Adrenal gland (tissue), 9 donors: ENCODE measurements at regions not wholly inside any gene's neighbourhood (a gene's known extent, or its start where the extent isn't known, plus 50 kb on each side); places are given as distances from the start of the nearest gene placed in this dataset.

ENCODE experiments used
- DNase-seq, 7 donors: peaks; one replicate each; pipeline ENCODE4 v3.0.0-alpha.2; 2019 to 2020
- H3K27ac ChIP-seq, 5 donors: fragments of 200-600 bp; sonication (generic) in 4 of 5; 1 replicate in 3 of 5; 2 replicates in 2 of 5; pipeline versions ENCODE4 v1.5.1 to v1.8.0; 2016 to 2020; ENCODE audit warnings: mild to moderate bottlenecking in 1 of 5
- H3K27me3 ChIP-seq: fragments of 200-600 bp; 2 replicates; pipeline ENCODE4 v1.8.0; 2021
- H3K36me3 ChIP-seq, 2 donors: fragments of 200-600 bp; replicated peaks in 1 of 2; 1 replicate in 1 of 2; 2 replicates in 1 of 2; pipeline versions ENCODE4 v1.5.1 to v1.8.0; 2018 to 2022
- H3K4me1 ChIP-seq, 2 donors: fragments of 200-600 bp; replicated peaks in 1 of 2; 1 replicate in 1 of 2; 2 replicates in 1 of 2; pipeline versions ENCODE4 v1.5.1 to v1.8.0; 2018 to 2021
- H3K4me3 ChIP-seq, 4 donors: fragments of 200-600 bp; sonication (generic) in 3 of 4; one replicate each; pipeline ENCODE4 v1.5.1; 2016 to 2018
- H3K9me3 ChIP-seq, 3 donors: fragments of 200-600 bp; sonication (generic) in 1 of 3; replicated peaks in 1 of 3; 1 replicate in 2 of 3; 2 replicates in 1 of 3; pipeline versions ENCODE4 v1.5.1 to v1.8.0; 2016 to 2021
- POLR2A ChIP-seq, 2 donors: fragments of 450-650 bp; IDR thresholded peaks; one replicate each; pipeline ENCODE4 v1.6.1; 2017; ENCODE audit warnings: antibody characterized with exemption in 2 of 2, mild to moderate bottlenecking in 2 of 2, moderate library complexity in 1 of 2
- WGBS, 4 donors: extraction: QIAGEN DNeasy Blood & Tissue Kit in 2 of 4; methylation state at CpG; one replicate each; pipeline versions ENCODE4 v1.1.5 to v1.1.7; 2013 to 2017; 5-methylcytosine and 5-hydroxymethylcytosine counted together
- intact Hi-C, 2 donors: fragments of 100-400 bp; cut with DNase I; formaldehyde crosslinking; loops; one replicate each; pipeline versions ENCODE4 v1.14.1 to v1.15.0; 2022 to 2023
- TF ChIP-seq, protein P1 (sequence below), 6 experiments: fragments of 450-650 bp in 4 of 6; fragments of 200-600 bp in 2 of 6; sonication (generic) in 1 of 6; IDR thresholded peaks; 1 replicate in 5 of 6; 2 replicates in 1 of 6; pipeline versions ENCODE4 v1.5.1 to v1.8.0; 2016 to 2021; ENCODE audit warnings: antibody characterized with exemption in 6 of 6, mild to moderate bottlenecking in 2 of 6, moderate library complexity in 1 of 6
- donor health status: healthy with polysubstance abuse.
- donor health status: Bipolar disorder and iron deficiency.
- donor health status: DM: yes; HTN: yes; CAD: no.
- donor health status: DM: no; HTN: no; CAD: no.
- donor health status: DM: no; HTN: no; CAD: no.

DNA sequence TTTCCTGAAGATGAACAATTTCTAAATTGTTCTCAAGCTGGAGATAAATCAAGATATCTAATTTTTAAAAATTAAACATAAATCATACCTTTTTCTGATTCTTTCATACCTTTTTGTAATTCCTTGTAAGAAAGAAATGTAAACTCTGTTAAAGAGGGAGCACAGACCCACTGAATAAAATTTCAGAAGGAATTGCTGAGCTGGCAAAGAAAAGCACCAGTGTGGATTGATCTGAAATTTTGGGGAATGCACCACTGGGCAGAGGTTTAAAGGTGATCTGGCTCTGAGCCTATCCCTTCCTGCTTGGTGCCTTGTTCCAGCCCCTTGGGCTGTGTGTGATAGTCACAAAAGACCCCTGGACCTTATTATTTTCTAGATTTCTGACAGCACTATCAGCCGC lies 118.3 kb upstream of the THSD7B start:
- TF ChIP-seq, protein P1, sequence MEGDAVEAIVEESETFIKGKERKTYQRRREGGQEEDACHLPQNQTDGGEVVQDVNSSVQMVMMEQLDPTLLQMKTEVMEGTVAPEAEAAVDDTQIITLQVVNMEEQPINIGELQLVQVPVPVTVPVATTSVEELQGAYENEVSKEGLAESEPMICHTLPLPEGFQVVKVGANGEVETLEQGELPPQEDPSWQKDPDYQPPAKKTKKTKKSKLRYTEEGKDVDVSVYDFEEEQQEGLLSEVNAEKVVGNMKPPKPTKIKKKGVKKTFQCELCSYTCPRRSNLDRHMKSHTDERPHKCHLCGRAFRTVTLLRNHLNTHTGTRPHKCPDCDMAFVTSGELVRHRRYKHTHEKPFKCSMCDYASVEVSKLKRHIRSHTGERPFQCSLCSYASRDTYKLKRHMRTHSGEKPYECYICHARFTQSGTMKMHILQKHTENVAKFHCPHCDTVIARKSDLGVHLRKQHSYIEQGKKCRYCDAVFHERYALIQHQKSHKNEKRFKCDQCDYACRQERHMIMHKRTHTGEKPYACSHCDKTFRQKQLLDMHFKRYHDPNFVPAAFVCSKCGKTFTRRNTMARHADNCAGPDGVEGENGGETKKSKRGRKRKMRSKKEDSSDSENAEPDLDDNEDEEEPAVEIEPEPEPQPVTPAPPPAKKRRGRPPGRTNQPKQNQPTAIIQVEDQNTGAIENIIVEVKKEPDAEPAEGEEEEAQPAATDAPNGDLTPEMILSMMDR (IDR thresholded peaks at IDR 0.05): no peak
- Histone ChIP-seq H3K4me3 (no peak overlapping the region), H3K27ac (no peak overlapping the region), H3K4me1 (no peaks in the 10 kb centered on the region), H3K36me3 (no peaks in the 10 kb centered on the region), H3K27me3 (no peaks in the 10 kb centered on the region), H3K9me3 (no peaks in the 10 kb centered on the region)
- no peak for DNase-seq
- 53 to 93% (median 77%) methylated on average over 1 of the region's 1 CpG for WGBS, 4 donors
- intact Hi-C loops: no loop called here

DNA sequence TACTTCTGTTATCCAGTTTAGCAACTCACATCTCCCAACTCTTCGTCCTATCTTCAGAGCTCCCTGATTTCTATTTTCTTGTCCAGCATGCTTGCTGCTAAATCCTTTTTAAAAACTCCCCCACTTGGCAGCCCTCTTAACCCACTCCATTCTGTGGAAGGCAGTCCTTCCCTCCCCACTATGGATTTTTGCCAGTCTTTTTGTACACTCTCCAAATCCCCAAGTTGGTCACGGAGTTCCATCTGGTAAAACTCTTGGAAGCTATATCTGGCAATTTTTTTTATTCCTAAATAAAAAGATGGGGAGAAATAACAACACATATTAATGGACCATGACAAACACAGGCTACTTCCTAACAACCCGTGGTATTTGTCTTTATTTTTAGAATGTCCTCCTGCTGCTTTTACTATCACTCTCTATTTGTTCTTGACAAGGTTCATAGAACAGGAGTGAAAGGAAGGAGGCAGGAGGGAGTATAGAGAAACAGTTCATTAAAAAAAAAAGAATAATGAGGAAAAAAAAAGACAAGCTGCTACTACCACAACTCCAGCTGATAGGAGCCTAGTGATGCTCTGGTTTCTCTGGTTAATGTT lies 120.0 kb upstream of the THSD7B start:
- no peaks in the 10 kb centered on the region for H3K4me1 ChIP-seq
- intact Hi-C loops: no loop called here
- H3K36me3 ChIP-seq: no peaks in the 10 kb centered on the region
- no peak overlapping the region for H3K4me3 ChIP-seq
- no peaks in the 10 kb centered on the region for H3K9me3 ChIP-seq
- 46 to 63% (median 56%) methylated on average over 3 of the region's 3 CpGs for WGBS, 4 donors
- no peak overlapping the region for H3K27ac ChIP-seq
- no peak for DNase-seq
- no peaks in the 10 kb centered on the region for H3K27me3 ChIP-seq
- TF ChIP-seq, protein P1 (IDR thresholded peaks at IDR 0.05): no peak
- no peak for TF ChIP-seq POLR2A (IDR thresholded peaks at IDR 0.05)

DNA sequence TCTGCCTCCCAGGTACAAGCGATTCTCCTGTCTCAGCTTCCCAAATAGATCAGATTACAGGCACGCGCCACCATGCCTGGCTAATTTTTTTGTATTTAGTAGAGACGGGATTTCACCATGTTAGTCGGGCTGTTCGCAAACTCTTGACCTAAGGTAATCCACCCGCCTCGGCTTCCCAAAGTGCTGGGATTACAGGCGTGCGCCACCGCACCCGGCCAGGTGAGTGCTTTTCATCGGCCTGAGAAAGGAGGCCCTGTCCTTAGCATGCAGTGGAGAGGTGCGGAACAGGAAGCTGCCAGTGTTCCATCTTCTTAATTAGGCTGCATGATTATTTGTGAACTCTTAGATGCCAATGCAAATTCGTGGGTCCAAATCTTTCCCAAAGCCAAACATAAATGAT lies 125.7 kb upstream of the THSD7B start:
- no peak overlapping the region for H3K27ac ChIP-seq
- intact Hi-C loops: no loop called here
- 81 to 92% (median 87%) methylated on average over 15 of the region's 15 CpGs for WGBS, 4 donors
- TF ChIP-seq, protein P1 (IDR thresholded peaks at IDR 0.05): no peak
- TF ChIP-seq POLR2A (IDR thresholded peaks at IDR 0.05): no peak
- no peaks in the 10 kb centered on the region for H3K36me3 ChIP-seq
- no peaks in the 10 kb centered on the region for H3K27me3 ChIP-seq
- H3K4me1 ChIP-seq: no peaks in the 10 kb centered on the region
- H3K4me3 ChIP-seq: no peak overlapping the region
- H3K9me3 ChIP-seq: no peaks in the 10 kb centered on the region
- DNase-seq: no peak

DNA sequence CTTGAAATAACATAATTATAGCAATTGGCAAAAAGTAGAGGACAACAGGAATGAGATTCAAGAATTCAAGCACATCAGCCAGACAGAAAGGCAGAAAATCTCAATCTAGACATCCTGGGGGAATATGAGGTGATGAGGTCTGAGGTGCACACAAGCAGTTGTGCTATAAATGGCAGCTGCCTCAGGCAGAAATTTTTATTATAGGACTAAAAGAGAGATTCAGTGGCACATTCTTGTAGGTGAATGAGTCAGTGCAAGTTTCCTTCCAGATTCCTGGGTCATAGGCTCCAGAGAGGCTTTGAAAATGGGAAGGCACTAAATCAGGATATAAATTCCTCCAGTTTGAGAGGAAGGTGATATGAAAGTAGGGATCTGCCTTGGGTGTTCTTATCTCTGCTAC lies 127.2 kb upstream of the THSD7B start:
- no peaks in the 10 kb centered on the region for H3K4me1 ChIP-seq
- H3K4me3 ChIP-seq: no peak overlapping the region
- no peaks in the 10 kb centered on the region for H3K27me3 ChIP-seq
- H3K27ac ChIP-seq: no peak overlapping the region
- no peaks in the 10 kb centered on the region for H3K36me3 ChIP-seq
- H3K9me3 ChIP-seq: no peaks in the 10 kb centered on the region
- TF ChIP-seq POLR2A (IDR thresholded peaks at IDR 0.05): no peak
- TF ChIP-seq, protein P1 (IDR thresholded peaks at IDR 0.05): no peak
- no peak for DNase-seq
- intact Hi-C loops: no loop called here
